ENCODE measurements at regions not wholly inside any gene's neighbourhood (a gene's known extent, or its start where the extent isn't known, plus 50 kb on each side); places are given as distances from the start of the nearest gene placed in this dataset.

DNA sequence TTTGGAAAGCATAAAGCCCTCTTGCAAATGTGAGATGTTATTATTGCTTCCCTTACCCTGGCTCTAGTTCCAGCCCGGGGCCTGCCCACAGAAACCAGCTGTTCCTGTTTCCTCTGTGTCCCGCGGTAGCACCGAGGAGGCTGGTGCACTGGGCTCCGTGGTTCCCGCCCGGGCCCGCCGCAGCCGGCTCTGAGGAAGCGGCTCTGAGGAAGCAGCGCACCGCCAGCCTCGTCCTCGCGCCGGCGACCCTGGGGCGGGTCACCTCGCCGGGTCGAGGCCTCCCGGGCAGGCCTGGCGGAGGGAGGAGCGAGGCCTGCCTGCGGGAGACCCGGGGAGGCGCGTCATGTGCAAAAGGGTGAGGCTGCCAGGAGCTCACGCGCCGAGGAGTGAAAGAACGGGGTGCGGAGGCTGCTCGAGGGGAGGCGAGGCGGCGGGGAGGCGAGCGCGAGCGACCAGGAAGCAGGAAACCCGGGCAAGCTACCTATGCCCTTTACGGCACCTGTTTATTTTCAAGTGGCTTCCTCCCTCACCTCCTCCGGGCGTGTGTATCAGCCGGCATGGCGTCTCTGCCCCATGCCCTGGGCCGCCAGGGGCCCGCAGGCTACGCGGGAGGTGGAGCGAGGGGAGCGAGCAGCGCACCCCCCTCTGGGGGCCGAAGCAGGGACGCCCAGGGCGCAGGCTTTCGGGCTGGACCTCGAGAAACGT lies 61.3 kb upstream of the MEGF10 start:
- no peak for DNase-seq
- H3K27me3 ChIP-seq (ENCODE audit: insufficient read depth, low read depth, severe bottlenecking), result no peaks in the 10 kb centered on the region
- TF ChIP-seq CTCF (IDR thresholded peaks at IDR 0.05; ENCODE audit: low read depth, low read length), result no peak
- H3K9me3 ChIP-seq (ENCODE audit: severe bottlenecking), result no peaks in the 10 kb centered on the region
- no peak overlapping the region for H3K4me3 ChIP-seq (ENCODE audit: low read depth, low read length)
- no peaks in the 10 kb centered on the region for H3K36me3 ChIP-seq
- H3K27ac ChIP-seq, result no peak overlapping the region

DNA sequence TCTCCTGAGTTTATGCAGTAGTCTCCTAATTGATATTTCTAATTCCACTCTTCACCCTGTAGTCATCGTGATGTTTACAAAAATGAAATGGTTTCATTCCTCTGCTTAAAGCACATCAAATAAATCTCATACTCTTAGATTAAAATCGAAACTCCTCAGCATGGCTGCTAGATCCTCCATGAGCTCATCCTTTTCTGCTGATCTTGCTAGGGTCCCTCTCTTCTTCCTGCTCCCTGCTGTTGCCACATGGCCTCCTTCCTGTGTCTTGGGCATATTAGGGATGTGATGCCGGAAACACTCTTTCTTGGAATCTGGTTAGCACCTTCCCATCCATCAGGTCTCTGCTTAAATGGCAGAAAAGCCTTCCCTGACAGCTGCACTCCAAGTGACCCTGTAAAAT lies 59.5 kb upstream of the MEGF10 start:
- H3K27ac ChIP-seq, result no peak overlapping the region
- no peaks in the 10 kb centered on the region for H3K9me3 ChIP-seq (ENCODE audit: severe bottlenecking)
- H3K4me3 ChIP-seq (ENCODE audit: low read depth, low read length), result no peak overlapping the region
- H3K36me3 ChIP-seq, result no peaks in the 10 kb centered on the region
- no peak for TF ChIP-seq CTCF (IDR thresholded peaks at IDR 0.05; ENCODE audit: low read depth, low read length)
- H3K27me3 ChIP-seq (ENCODE audit: insufficient read depth, low read depth, severe bottlenecking), result no peaks in the 10 kb centered on the region
- DNase-seq, result no peak

DNA sequence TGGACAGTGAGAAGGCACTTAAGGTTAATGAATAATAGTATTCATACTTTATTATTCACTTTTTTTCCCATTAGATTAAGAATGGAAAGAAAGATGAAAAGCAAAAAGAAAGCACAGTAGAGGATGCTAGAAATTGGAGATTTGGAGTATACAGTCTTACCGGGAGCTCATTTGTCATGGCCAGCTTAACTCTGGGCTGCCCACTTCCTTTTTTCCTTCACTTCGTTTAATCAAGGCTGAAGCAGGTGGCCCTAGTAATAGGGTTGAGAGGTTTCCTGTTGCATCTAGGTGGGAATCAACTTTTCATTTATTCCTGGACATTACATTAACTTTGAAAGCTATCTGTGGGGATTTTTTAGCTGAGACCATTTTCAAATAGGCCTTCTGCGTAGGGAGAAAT lies 57.0 kb upstream of the MEGF10 start:
- DNase-seq, result no peak
- no peak overlapping the region for H3K4me3 ChIP-seq (ENCODE audit: low read depth, low read length)
- H3K27ac ChIP-seq, result no peak overlapping the region
- H3K36me3 ChIP-seq, result no peaks in the 10 kb centered on the region
- H3K9me3 ChIP-seq (ENCODE audit: severe bottlenecking), result no peaks in the 10 kb centered on the region
- no peak for TF ChIP-seq CTCF (IDR thresholded peaks at IDR 0.05; ENCODE audit: low read depth, low read length)
- H3K27me3 ChIP-seq (ENCODE audit: insufficient read depth, low read depth, severe bottlenecking), result no peaks in the 10 kb centered on the region

DNA sequence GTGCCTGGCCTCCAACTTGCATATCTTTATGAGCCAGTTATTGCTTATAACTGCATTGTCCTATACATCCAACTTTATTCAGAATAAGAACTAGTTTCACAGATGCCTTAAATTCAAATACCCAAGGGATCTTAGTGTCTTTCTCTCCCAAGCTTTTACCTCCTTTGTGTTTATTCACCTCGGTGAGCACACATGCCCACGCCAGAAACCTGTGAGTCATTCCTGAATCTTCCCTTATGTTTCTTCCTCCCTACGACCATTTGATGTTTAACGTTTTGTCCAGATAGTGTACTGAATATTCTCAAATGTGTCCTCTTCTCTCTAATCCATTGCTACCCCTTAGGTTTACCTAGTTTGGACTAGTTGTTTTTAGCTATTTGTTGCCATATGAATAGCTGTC lies 55.5 kb upstream of the MEGF10 start:
- TF ChIP-seq CTCF (IDR thresholded peaks at IDR 0.05; ENCODE audit: low read depth, low read length), result no peak
- H3K9me3 ChIP-seq (ENCODE audit: severe bottlenecking), result no peaks in the 10 kb centered on the region
- H3K27me3 ChIP-seq (ENCODE audit: insufficient read depth, low read depth, severe bottlenecking), result no peaks in the 10 kb centered on the region
- no peaks in the 10 kb centered on the region for H3K36me3 ChIP-seq
- no peak overlapping the region for H3K27ac ChIP-seq
- no peak for DNase-seq
- no peak overlapping the region for H3K4me3 ChIP-seq (ENCODE audit: low read depth, low read length)

DNA sequence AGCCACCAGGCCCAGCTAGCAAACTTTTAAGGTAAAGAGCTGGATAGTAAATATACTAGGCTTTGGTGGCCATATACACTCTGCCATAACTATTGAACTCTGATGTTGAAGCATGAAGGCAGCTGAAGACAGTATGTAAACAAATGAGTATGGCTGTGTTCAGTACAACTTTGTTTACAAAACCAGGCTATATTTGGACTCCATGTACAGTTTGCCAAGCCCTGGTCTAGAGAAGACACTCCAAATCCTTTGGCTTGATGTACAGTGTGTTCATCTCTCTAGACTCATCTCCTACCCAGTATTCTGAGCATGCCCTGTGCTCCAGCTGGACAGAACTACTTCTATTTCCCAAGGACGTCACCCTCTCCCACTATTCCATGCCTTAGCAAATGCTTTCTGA lies 54.3 kb upstream of the MEGF10 start:
- Histone ChIP-seq H3K27ac (no peak overlapping the region), H3K9me3 (ENCODE audit: severe bottlenecking) (no peaks in the 10 kb centered on the region), H3K27me3 (ENCODE audit: insufficient read depth, low read depth, severe bottlenecking) (no peaks in the 10 kb centered on the region), H3K4me3 (ENCODE audit: low read depth, low read length) (no peak overlapping the region), H3K36me3 (no peaks in the 10 kb centered on the region)
- no peak for TF ChIP-seq CTCF (IDR thresholded peaks at IDR 0.05; ENCODE audit: low read depth, low read length)
- DNase-seq, result no peak
